Endothelial cell of umbilical vein (primary cell): ENCODE measurements at regions not wholly inside any gene's neighbourhood (a gene's known extent, or its start where the extent isn't known, plus 50 kb on each side); places are given as distances from the start of the nearest gene placed in this dataset.

Experiments
- BruUV-seq: library from RNA; stranded (reverse); fragments of 400-500 nt; replicated peaks from 2 replicates; lab custom pipeline; 2021; lab: Mats Ljungman, UMichigan
- CTCF ChIA-PET: fragments of 300-600, 350-600 bp; sonication (Branson Sonifier 250); formaldehyde crosslinking; loops from one replicate; lab custom pipeline; 2021; ENCODE audit warnings: antibody characterized with exemption, inconsistent platforms; lab: Charles Lee
- POLR2A ChIA-PET: fragments of 300-600, 350-600 bp; sonication (Branson Sonifier 250); formaldehyde crosslinking; loops from one replicate; lab custom pipeline; 2021; ENCODE audit warnings: antibody characterized with exemption, inconsistent platforms; lab: Charles Lee
- DNase-seq: peaks from one replicate; pipeline ENCODE4 v3.0.0-alpha.2; 2011; ENCODE audit warnings: low read depth, low spot score
- FAIRE-seq: peaks from 2 replicates; lab custom pipeline; 2011; peaks lifted over from hg19 to GRCh38; lab: Jason Lieb, UNC
- H2AFZ ChIP-seq: 2 replicates; pipeline ENCODE4 v1.6.0; 2012; ENCODE audit warnings: low read depth, low read length, control low read depth, inconsistent platforms
- H3K27ac ChIP-seq: 2 replicates; pipeline ENCODE4 v1.5.1; 2011; ENCODE audit warnings: low read depth, mild to moderate bottlenecking, control low read depth, low read length, moderate library complexity; ENCODE audit not compliant: insufficient read depth
- H3K27me3 ChIP-seq, 2 experiments: 2 replicates each; pipeline versions ENCODE4 v1.6.0 to v1.6.1; 2011; ENCODE audit warnings: low read length in 2 of 2, mixed read lengths in 1 of 2; ENCODE audit not compliant: control insufficient read depth in 2 of 2, insufficient read depth in 2 of 2
- H3K36me3 ChIP-seq, 2 experiments: 2 replicates in 1 of 2; 3 replicates in 1 of 2; pipeline ENCODE4 v1.5.1; 2011; ENCODE audit warnings: low read length in 2 of 2, mild to moderate bottlenecking in 1 of 2, moderate library complexity in 1 of 2; ENCODE audit not compliant: control insufficient read depth in 2 of 2, insufficient read depth in 2 of 2; ENCODE audit errors: extremely low read depth in 1 of 2
- H3K4me1 ChIP-seq: 3 replicates; pipeline ENCODE4 v1.5.1; 2011; ENCODE audit warnings: mild to moderate bottlenecking, low read length; ENCODE audit not compliant: control insufficient read depth, insufficient read depth; ENCODE audit errors: extremely low read depth
- H3K4me2 ChIP-seq: 2 replicates; pipeline ENCODE4 v1.6.1; 2011; ENCODE audit warnings: low read length, control low read depth, mixed read lengths; ENCODE audit not compliant: insufficient read depth
- H3K4me3 ChIP-seq, 3 experiments: fragments of 200-600 bp in 1 of 3; sonication (generic), shearing (Covaris generic) in 1 of 3; replicated peaks in 1 of 3; 2 replicates each; pipeline ENCODE4 v1.5.1; 2011 to 2016; ENCODE audit warnings: control low read depth in 3 of 3, low read length in 3 of 3, mild to moderate bottlenecking in 2 of 3, inconsistent platforms in 1 of 3, low read depth in 1 of 3, moderate library complexity in 1 of 3; ENCODE audit not compliant: insufficient read depth in 1 of 3
- H3K79me2 ChIP-seq: 2 replicates; pipeline ENCODE4 v1.6.0; 2012; ENCODE audit warnings: low read length, inconsistent platforms; ENCODE audit not compliant: control insufficient read depth, insufficient read depth
- H3K9ac ChIP-seq: replicated peaks from 2 replicates; pipeline ENCODE3; 2011; ENCODE audit warnings: low read length, control low read depth; ENCODE audit not compliant: insufficient read depth; ENCODE audit errors: extremely low read depth
- H3K9me1 ChIP-seq: replicated peaks from 3 replicates; pipeline ENCODE4 v1.6.0; 2011; ENCODE audit warnings: mild to moderate bottlenecking, low read length; ENCODE audit not compliant: control insufficient read depth, insufficient read depth; ENCODE audit errors: extremely low read depth
- H3K9me3 ChIP-seq: replicated peaks from 2 replicates; pipeline ENCODE4 v1.5.1; 2012; ENCODE audit warnings: low read length, inconsistent platforms; ENCODE audit not compliant: control insufficient read depth, insufficient read depth
- H4K20me1 ChIP-seq: replicated peaks from 2 replicates; pipeline ENCODE3; 2011; ENCODE audit warnings: mild to moderate bottlenecking, low read length; ENCODE audit not compliant: control insufficient read depth, insufficient read depth; ENCODE audit errors: extremely low read depth
- EZH2 ChIP-seq: IDR thresholded peaks from 2 replicates; pipeline ENCODE4 v1.6.1; 2012; ENCODE audit warnings: borderline replicate concordance, low read depth, mild to moderate bottlenecking, moderate library complexity, low read length, inconsistent platforms; ENCODE audit not compliant: severe bottlenecking
- FOS ChIP-seq: IDR thresholded peaks from 2 replicates; pipeline ENCODE4 v1.6.1; 2011; ENCODE audit warnings: mild to moderate bottlenecking, low read length, moderate library complexity, borderline replicate concordance; ENCODE audit not compliant: insufficient read depth
- GATA2 ChIP-seq: IDR thresholded peaks from 2 replicates; pipeline ENCODE4 v1.7.0; 2011; ENCODE audit warnings: low read depth, mild to moderate bottlenecking, moderate library complexity, mixed read lengths, low read length; ENCODE audit not compliant: insufficient read length, insufficient read depth
- JUN ChIP-seq: IDR thresholded peaks from 2 replicates; pipeline ENCODE4 v1.6.1; 2011; ENCODE audit warnings: borderline replicate concordance, low read depth; ENCODE audit not compliant: insufficient read length, insufficient read depth
- MYC ChIP-seq: IDR thresholded peaks from one replicate; pipeline ENCODE4 v1.6.1; 2011; ENCODE audit warnings: mild to moderate bottlenecking, low read depth, low read length
- POLR2A ChIP-seq: IDR thresholded peaks from 2 replicates; pipeline ENCODE4 v1.6.1; 2012; ENCODE audit warnings: low read depth, mild to moderate bottlenecking, control low read depth, low read length
- POLR2AphosphoS5 ChIP-seq: IDR thresholded peaks from 2 replicates; pipeline ENCODE4 v1.6.1; 2012; ENCODE audit warnings: low read depth, mild to moderate bottlenecking, control low read depth, low read length, moderate library complexity; ENCODE audit not compliant: insufficient read depth
- dilution Hi-C: fragments of 300-500 bp; cut with MboI; formaldehyde crosslinking; loops from one replicate; pipeline ENCODE4 v1.15.0; 2019; ENCODE audit warnings: low sequenced_read_pairs; ENCODE audit not compliant: extremely low pct_ligation_motif_present
- intact Hi-C: fragments of 100-400 bp; cut with micrococcal nuclease; formaldehyde crosslinking; loops from one replicate; pipeline ENCODE4 v1.10.0; 2022
- TF ChIP-seq, protein P1 (sequence below): IDR thresholded peaks from 2 replicates; pipeline ENCODE4 v1.6.1; 2011; ENCODE audit not compliant: insufficient read depth, insufficient read length
- TF ChIP-seq, protein P2 (sequence below), 2 donors: IDR thresholded peaks; 1 replicate in 1 of 2; 2 replicates in 1 of 2; pipeline ENCODE4 v1.5.1; 2011; ENCODE audit warnings: low read length in 2 of 2, mild to moderate bottlenecking in 2 of 2, moderate library complexity in 2 of 2, control low read depth in 1 of 2, inconsistent platforms in 1 of 2, low read depth in 1 of 2; ENCODE audit not compliant: insufficient read depth in 1 of 2; ENCODE audit errors: extremely low read depth in 1 of 2

- H3K27me3 ChIP-seq = peaks cover 2 to 6% of the 10 kb centered on the region in 2 experiments
- H3K79me2 ChIP-seq = no peaks in the 10 kb centered on the region
- no peaks in the 10 kb centered on the region for H3K4me1 ChIP-seq
- no peak overlapping the region for H2AFZ ChIP-seq
- no peak overlapping the region for H3K27ac ChIP-seq
- no peak overlapping the region for H3K4me3 ChIP-seq
- ChIA-PET CTCF (no interaction called here), POLR2A (no interaction called here)
- H3K9ac ChIP-seq = no peak overlapping the region
- H3K9me1 ChIP-seq = no peaks in the 10 kb centered on the region
- no TSS peak for BruUV-seq
- H3K4me2 ChIP-seq = no peak overlapping the region
- no peaks in the 10 kb centered on the region for H4K20me1 ChIP-seq
- intact Hi-C loops (no loop called here), dilution Hi-C loops (no loop called here)
- no peak for FAIRE-seq
- TF ChIP-seq GATA2 (no peak), MYC (no peak), POLR2AphosphoS5 (no peak), EZH2 (no peak), FOS (no peak), POLR2A (no peak), JUN (no peak)
- TF ChIP-seq, protein P1, sequence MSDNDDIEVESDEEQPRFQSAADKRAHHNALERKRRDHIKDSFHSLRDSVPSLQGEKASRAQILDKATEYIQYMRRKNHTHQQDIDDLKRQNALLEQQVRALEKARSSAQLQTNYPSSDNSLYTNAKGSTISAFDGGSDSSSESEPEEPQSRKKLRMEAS = no peak
- TF ChIP-seq, protein P2, sequence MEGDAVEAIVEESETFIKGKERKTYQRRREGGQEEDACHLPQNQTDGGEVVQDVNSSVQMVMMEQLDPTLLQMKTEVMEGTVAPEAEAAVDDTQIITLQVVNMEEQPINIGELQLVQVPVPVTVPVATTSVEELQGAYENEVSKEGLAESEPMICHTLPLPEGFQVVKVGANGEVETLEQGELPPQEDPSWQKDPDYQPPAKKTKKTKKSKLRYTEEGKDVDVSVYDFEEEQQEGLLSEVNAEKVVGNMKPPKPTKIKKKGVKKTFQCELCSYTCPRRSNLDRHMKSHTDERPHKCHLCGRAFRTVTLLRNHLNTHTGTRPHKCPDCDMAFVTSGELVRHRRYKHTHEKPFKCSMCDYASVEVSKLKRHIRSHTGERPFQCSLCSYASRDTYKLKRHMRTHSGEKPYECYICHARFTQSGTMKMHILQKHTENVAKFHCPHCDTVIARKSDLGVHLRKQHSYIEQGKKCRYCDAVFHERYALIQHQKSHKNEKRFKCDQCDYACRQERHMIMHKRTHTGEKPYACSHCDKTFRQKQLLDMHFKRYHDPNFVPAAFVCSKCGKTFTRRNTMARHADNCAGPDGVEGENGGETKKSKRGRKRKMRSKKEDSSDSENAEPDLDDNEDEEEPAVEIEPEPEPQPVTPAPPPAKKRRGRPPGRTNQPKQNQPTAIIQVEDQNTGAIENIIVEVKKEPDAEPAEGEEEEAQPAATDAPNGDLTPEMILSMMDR (IDR thresholded peaks at IDR 0.05; ENCODE audit: extremely low read depth in 1 of 2, insufficient read depth in 1 of 2, low read depth in 1 of 2, low read length in 2 of 2) = no peak
- no peaks in the 10 kb centered on the region for H3K9me3 ChIP-seq
- no peaks in the 10 kb centered on the region for H3K36me3 ChIP-seq
- no peak for DNase-seq
Measured at GRCh38 chr2:173672573-173673340, 292.4 kb downstream of the SP3 start.
